ENCODE measurements at regions not wholly inside any gene's neighbourhood (a gene's known extent, or its start where the extent isn't known, plus 50 kb on each side); places are given as distances from the start of the nearest gene placed in this dataset.
"Not testable (repeated sequence)": the region's sequence is repeated elsewhere in the genome, so short reads cannot be mapped to it uniquely, and the experiment has no call there.

GRCh38 chr3:193805448-193805847 is 212.4 kb downstream of the OPA1 start:
- DNase-seq = no peak

GRCh38 chr3:193808317-193808716 is 215.3 kb downstream of the OPA1 start:
- no peak for DNase-seq

GRCh38 chr3:193809106-193809505 is 216.1 kb downstream of the OPA1 start:
- DNase-seq = no peak

GRCh38 chr3:193812078-193812725 is 219.2 kb downstream of the OPA1 start:
- no peak for DNase-seq

GRCh38 chr3:193812791-193813500 is 219.9 kb downstream of the OPA1 start:
- DNase-seq = no peak

GRCh38 chr3:193813501-193813830 is 220.5 kb downstream of the OPA1 start:
- no peak for DNase-seq

GRCh38 chr3:193814166-193814892 is 221.3 kb downstream of the OPA1 start:
- DNase-seq = no peak

GRCh38 chr3:193815246-193816027 is 222.4 kb downstream of the OPA1 start:
- DNase-seq = no peak

- DNase-seq = no peak
These were observed 223.0 kb downstream of the OPA1 start for GRCh38 chr3:193816028-193816395.

GRCh38 chr3:193816656-193817311 is 223.8 kb downstream of the OPA1 start:
- DNase-seq = no peak

GRCh38 chr3:193819117-193820010 is 226.4 kb downstream of the OPA1 start:
- no peak for DNase-seq

- DNase-seq = no peak
These were observed 228.2 kb downstream of the OPA1 start for GRCh38 chr3:193821151-193821668.

- no peak for DNase-seq
These were observed 229.6 kb downstream of the OPA1 start for GRCh38 chr3:193822492-193823212.

GRCh38 chr3:193823213-193823605 is 230.2 kb downstream of the OPA1 start:
- not testable (repeated sequence) for DNase-seq

GRCh38 chr3:193824365-193824764 is 231.4 kb downstream of the OPA1 start:
- DNase-seq = no peak

- no peak for DNase-seq
These were observed 232.6 kb downstream of the OPA1 start for GRCh38 chr3:193825617-193826016.

GRCh38 chr3:193826159-193826795 is 233.3 kb downstream of the OPA1 start:
- DNase-seq = no peak

- no peak for DNase-seq
These were observed 234.1 kb downstream of the OPA1 start for GRCh38 chr3:193827040-193827669.

GRCh38 chr3:193827871-193828270 is 234.9 kb downstream of the OPA1 start:
- no peak for DNase-seq

GRCh38 chr3:193828477-193828876 is 235.5 kb downstream of the OPA1 start:
- no peak for DNase-seq

Data from CD4-positive, alpha-beta T cell treated with Interleukin-17A for 4 hours (primary cell).